GM12878 (cell line): ENCODE measurements at regions not wholly inside any gene's neighbourhood (a gene's known extent, or its start where the extent isn't known, plus 50 kb on each side); places are given as distances from the start of the nearest gene placed in this dataset.

Experiments used
- ATAC-seq: fragments of 200-7000 bp; cut with Tn5 transposase; 3 replicates; pipeline ENCODE4 v1.9.1; 2020; ENCODE audit warnings: mild to moderate bottlenecking, moderate library complexity
- BruUV-seq: library from RNA; stranded (reverse); fragments of 400-500 nt; replicated peaks from 2 replicates; lab custom pipeline; 2021; lab: Mats Ljungman, UMichigan
- CTCF ChIA-PET: fragments of 300-600 bp; sonication (Branson Sonifier 250); formaldehyde crosslinking; extraction: SDS; loops from one replicate; lab custom pipeline; 2021; ENCODE audit warnings: inconsistent platforms; lab: Yijun Ruan, JAX
- POLR2A ChIA-PET: fragments of 350-600 bp; formaldehyde crosslinking; extraction: SDS; loops from one replicate; lab custom pipeline; 2021; ENCODE audit warnings: inconsistent platforms; lab: Charles Lee
- RAD21 ChIA-PET: fragments of 300-600 bp; sonication (Branson Sonifier 250); formaldehyde crosslinking; loops from one replicate; lab custom pipeline; 2023; ENCODE audit warnings: antibody characterized with exemption; ENCODE audit not compliant: unreplicated experiment; lab: Charles Lee
- SMC1A ChIA-PET: fragments of 300-600 bp; sonication (Branson Sonifier 250); formaldehyde crosslinking; loops from one replicate; lab custom pipeline; 2023; ENCODE audit not compliant: unreplicated experiment, uncharacterized antibody; lab: Charles Lee
- DNase-seq: peaks from one replicate; pipeline ENCODE4 v3.0.0-alpha.2; 2011; ENCODE audit warnings: low read depth, low spot score
- FAIRE-seq: peaks from 3 replicates; lab custom pipeline; 2011; peaks lifted over from hg19 to GRCh38; lab: Jason Lieb, UNC
- H2AFZ ChIP-seq: 2 replicates; pipeline ENCODE4 v1.6.0; 2011; ENCODE audit warnings: low read depth, low read length, control low read depth; ENCODE audit not compliant: control insufficient read depth
- H3K27ac ChIP-seq: 2 replicates; pipeline ENCODE4 v1.5.1; 2011; ENCODE audit warnings: control low read depth; ENCODE audit not compliant: control insufficient read depth, insufficient read depth
- H3K27me3 ChIP-seq, 2 experiments: replicated peaks in 1 of 2; 2 replicates each; pipeline versions ENCODE4 v1.6.0 to v1.6.1; 2011; ENCODE audit warnings: low read length in 1 of 2; ENCODE audit not compliant: control insufficient read depth in 2 of 2, insufficient read depth in 2 of 2
- H3K36me3 ChIP-seq, 2 experiments: 2 replicates each; pipeline ENCODE4 v1.5.1; 2011; ENCODE audit warnings: low read length in 1 of 2; ENCODE audit not compliant: control insufficient read depth in 2 of 2, insufficient read depth in 2 of 2
- H3K4me1 ChIP-seq: 2 replicates; pipeline ENCODE4 v1.6.1; 2011; ENCODE audit warnings: mild to moderate bottlenecking, low read length, moderate library complexity, mixed read lengths; ENCODE audit not compliant: control insufficient read depth, insufficient read depth
- H3K4me2 ChIP-seq: 2 replicates; pipeline ENCODE4 v1.6.0; 2011; ENCODE audit warnings: control low read depth; ENCODE audit not compliant: control insufficient read depth, insufficient read depth
- H3K4me3 ChIP-seq: fragments of 200-600 bp; sonication (generic); 2 replicates; pipeline ENCODE4 v1.5.1; 2016
- H3K79me2 ChIP-seq: 2 replicates; pipeline ENCODE4 v1.6.0; 2011; ENCODE audit warnings: low read length; ENCODE audit not compliant: control insufficient read depth, insufficient read depth
- H3K9ac ChIP-seq: 2 replicates; pipeline ENCODE4 v1.8.0; 2011; ENCODE audit warnings: low read length, control low read depth, mixed read lengths; ENCODE audit not compliant: control insufficient read depth, insufficient read depth
- H3K9me3 ChIP-seq: replicated peaks from 3 replicates; pipeline ENCODE4 v1.5.1; 2011; ENCODE audit warnings: mild to moderate bottlenecking, low read length; ENCODE audit not compliant: control insufficient read depth, insufficient read depth
- H4K20me1 ChIP-seq: 2 replicates; pipeline ENCODE4 v1.6.0; 2011; ENCODE audit not compliant: control insufficient read depth, insufficient read depth
- CBX3 ChIP-seq: fragments of 200-600 bp; sonication (generic); IDR thresholded peaks from 2 replicates; pipeline ENCODE4 v1.6.1; 2016; ENCODE audit warnings: low read depth, borderline replicate concordance
- CBX5 ChIP-seq: sonication (generic); IDR thresholded peaks from 2 replicates; pipeline ENCODE4 v1.6.1; 2016; ENCODE audit warnings: low read depth, moderate library complexity, mild to moderate bottlenecking, inconsistent platforms
- CREM ChIP-seq: IDR thresholded peaks from 2 replicates; pipeline ENCODE4 v1.6.1; 2014; ENCODE audit warnings: antibody characterized with exemption, low read depth
- FOXK2 ChIP-seq: fragments of 450-650 bp; IDR thresholded peaks from 2 replicates; pipeline ENCODE4 v1.6.1; 2017; ENCODE audit warnings: mild to moderate bottlenecking, moderate library complexity
- GATAD2B ChIP-seq: fragments of 450-650 bp; conservative IDR thresholded peaks from 2 replicates; pipeline ENCODE4 v1.6.1; 2017; ENCODE audit warnings: low read depth, mild to moderate bottlenecking, moderate library complexity
- JUND ChIP-seq: IDR thresholded peaks from 2 replicates; pipeline ENCODE4 v1.6.1; 2012; ENCODE audit warnings: low read depth, mild to moderate bottlenecking, low read length, improper control_type of control experiment, moderate library complexity
- NBN ChIP-seq: fragments of 450-650 bp; IDR thresholded peaks from 2 replicates; pipeline ENCODE4 v1.6.1; 2016
- POLR2AphosphoS2 ChIP-seq: IDR thresholded peaks from 2 replicates; pipeline ENCODE4 v1.6.1; 2011; ENCODE audit warnings: low read depth, mild to moderate bottlenecking, low read length, improper control_type of control experiment, moderate library complexity
- TCF3 ChIP-seq: IDR thresholded peaks from 2 replicates; pipeline ENCODE4 v1.6.1; 2012; ENCODE audit warnings: low read depth, mild to moderate bottlenecking, low read length, borderline replicate concordance; ENCODE audit not compliant: insufficient read depth
- TCF7 ChIP-seq: IDR thresholded peaks from 2 replicates; pipeline ENCODE4 v1.6.1; 2014; ENCODE audit warnings: antibody characterized with exemption, borderline replicate concordance
- ZZZ3 ChIP-seq: IDR thresholded peaks from 2 replicates; pipeline ENCODE4 v1.6.1; 2011; ENCODE audit warnings: low read depth; ENCODE audit not compliant: control insufficient read depth, insufficient read length
- WGBS: methylation state at CpG from one replicate; pipeline ENCODE4 v1.1.6; 2016; ENCODE audit warnings: low lambda C conversion rate; ENCODE audit not compliant: insufficient replicate concordance, insufficient coverage; ENCODE audit errors: missing lambda C conversion rate; 5-methylcytosine and 5-hydroxymethylcytosine counted together
- in situ Hi-C: fragments of 300-500 bp; cut with MboI; formaldehyde crosslinking; loops from 9 replicates; pipeline ENCODE4 v1.14.3; 2018; ENCODE audit warnings: mixed read lengths
- intact Hi-C: fragments of 100-400 bp; cut with micrococcal nuclease; formaldehyde crosslinking; loops from one replicate; pipeline ENCODE4 v1.14.2; 2022; ENCODE audit not compliant: unreplicated experiment
- TF ChIP-seq, protein P1 (sequence below): fragments of 450-650 bp; IDR thresholded peaks from 2 replicates; pipeline ENCODE4 v1.6.1; 2017; ENCODE audit warnings: antibody characterized with exemption, mild to moderate bottlenecking, moderate library complexity

DNA sequence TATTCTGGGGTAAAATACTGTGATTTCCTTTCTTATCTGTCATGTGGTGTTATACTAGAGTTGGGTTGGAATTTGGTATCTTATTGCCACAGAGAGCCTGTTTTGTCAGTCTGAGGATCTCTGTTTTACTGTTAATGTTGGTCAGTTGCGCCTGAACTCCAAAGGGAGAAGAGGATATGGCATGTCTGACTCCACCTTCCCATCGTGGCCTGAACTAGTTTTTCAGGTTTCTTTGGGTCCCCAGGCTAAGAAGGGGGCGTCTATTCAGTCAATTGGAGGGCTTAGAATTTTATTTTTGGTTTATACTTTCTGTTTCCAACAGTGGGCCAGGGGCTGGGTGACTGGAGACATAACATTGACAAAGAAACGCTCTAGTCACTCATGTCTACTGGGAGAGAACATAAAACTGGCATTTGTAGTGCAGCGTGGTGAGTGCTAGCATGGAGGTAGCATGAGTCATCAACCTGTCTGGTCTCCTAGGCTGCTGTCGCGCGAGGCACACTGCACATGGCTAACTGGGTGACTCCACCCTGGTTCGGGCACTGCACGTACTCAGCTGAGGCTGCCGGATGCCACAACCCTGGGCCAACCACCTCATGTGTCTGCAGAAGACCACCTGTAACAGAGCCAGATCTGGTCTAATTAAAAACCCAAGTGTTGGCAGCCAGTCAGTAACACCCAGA, 120.1 kb upstream of the OR9Q1 start:
- no peaks in the 10 kb centered on the region; the same call in 2 of the 3 replicates for H3K9me3 ChIP-seq
- ChIA-PET RAD21 (no interaction called here), CTCF (no interaction called here), POLR2A (no interaction called here), SMC1A (no interaction called here)
- FAIRE-seq: no peak
- H3K4me3 ChIP-seq: no peak overlapping the region
- H3K79me2 ChIP-seq: no peaks in the 10 kb centered on the region
- H4K20me1 ChIP-seq: no peaks in the 10 kb centered on the region
- no peak overlapping the region for H3K9ac ChIP-seq
- TF ChIP-seq GATAD2B (no peak), CBX3 (no peak), CBX5 (no peak), POLR2AphosphoS2 (no peak), TCF7 (no peak), NBN (no peak), ZZZ3 (no peak), FOXK2 (no peak), TCF3 (no peak), CREM (no peak), JUND (no peak)
- TF ChIP-seq, protein P1, sequence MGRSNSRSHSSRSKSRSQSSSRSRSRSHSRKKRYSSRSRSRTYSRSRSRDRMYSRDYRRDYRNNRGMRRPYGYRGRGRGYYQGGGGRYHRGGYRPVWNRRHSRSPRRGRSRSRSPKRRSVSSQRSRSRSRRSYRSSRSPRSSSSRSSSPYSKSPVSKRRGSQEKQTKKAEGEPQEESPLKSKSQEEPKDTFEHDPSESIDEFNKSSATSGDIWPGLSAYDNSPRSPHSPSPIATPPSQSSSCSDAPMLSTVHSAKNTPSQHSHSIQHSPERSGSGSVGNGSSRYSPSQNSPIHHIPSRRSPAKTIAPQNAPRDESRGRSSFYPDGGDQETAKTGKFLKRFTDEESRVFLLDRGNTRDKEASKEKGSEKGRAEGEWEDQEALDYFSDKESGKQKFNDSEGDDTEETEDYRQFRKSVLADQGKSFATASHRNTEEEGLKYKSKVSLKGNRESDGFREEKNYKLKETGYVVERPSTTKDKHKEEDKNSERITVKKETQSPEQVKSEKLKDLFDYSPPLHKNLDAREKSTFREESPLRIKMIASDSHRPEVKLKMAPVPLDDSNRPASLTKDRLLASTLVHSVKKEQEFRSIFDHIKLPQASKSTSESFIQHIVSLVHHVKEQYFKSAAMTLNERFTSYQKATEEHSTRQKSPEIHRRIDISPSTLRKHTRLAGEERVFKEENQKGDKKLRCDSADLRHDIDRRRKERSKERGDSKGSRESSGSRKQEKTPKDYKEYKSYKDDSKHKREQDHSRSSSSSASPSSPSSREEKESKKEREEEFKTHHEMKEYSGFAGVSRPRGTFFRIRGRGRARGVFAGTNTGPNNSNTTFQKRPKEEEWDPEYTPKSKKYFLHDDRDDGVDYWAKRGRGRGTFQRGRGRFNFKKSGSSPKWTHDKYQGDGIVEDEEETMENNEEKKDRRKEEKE: no peak
- no peak for ATAC-seq
- H3K27ac ChIP-seq: no peak overlapping the region
- 37% methylated on average over 11 of the region's 11 CpGs for WGBS
- intact Hi-C loops (no loop called here), in situ Hi-C loops (no loop called here)
- H3K4me2 ChIP-seq: no peak overlapping the region
- H3K27me3 ChIP-seq: no peaks in the 10 kb centered on the region; a peak in 1 of 4 replicates
- DNase-seq: no peak
- no peaks in the 10 kb centered on the region for H3K4me1 ChIP-seq
- no peaks in the 10 kb centered on the region for H3K36me3 ChIP-seq
- no TSS peak for BruUV-seq
- H2AFZ ChIP-seq: no peak overlapping the region
